Neural progenitor cell (in vitro differentiated cells): ENCODE measurements at regions not wholly inside any gene's neighbourhood (a gene's known extent, or its start where the extent isn't known, plus 50 kb on each side); places are given as distances from the start of the nearest gene placed in this dataset.

Experiments used
- DNase-seq: peaks from one replicate; pipeline ENCODE4 v3.0.0-alpha.2; 2016; ENCODE audit warnings: low spot score
- H2AFZ ChIP-seq: fragments of 200-600 bp; sonication (generic); replicated peaks from 2 replicates; pipeline ENCODE4 v1.6.1; 2016; ENCODE audit warnings: antibody characterized with exemption
- H3F3A ChIP-seq: fragments of 200-600 bp; sonication (generic); 2 replicates; pipeline ENCODE4 v1.6.1; 2016; ENCODE audit warnings: antibody characterized with exemption, low read depth
- H3K27ac ChIP-seq: fragments of 200-600 bp; sonication (generic); 2 replicates; pipeline ENCODE4 v1.5.1; 2016; ENCODE audit warnings: mild to moderate bottlenecking
- H3K27me3 ChIP-seq: fragments of 200-600 bp; sonication (generic); 2 replicates; pipeline ENCODE4 v1.6.1; 2016; ENCODE audit warnings: mild to moderate bottlenecking, moderate library complexity
- H3K36me3 ChIP-seq: fragments of 200-600 bp; sonication (generic); 2 replicates; pipeline ENCODE4 v1.5.1; 2016
- H3K4me1 ChIP-seq: fragments of 200-600 bp; sonication (generic); 2 replicates; pipeline ENCODE4 v1.6.1; 2016; ENCODE audit warnings: mixed run types
- H3K4me2 ChIP-seq: fragments of 200-600 bp; sonication (generic); 2 replicates; pipeline ENCODE4 v1.6.1; 2016
- H3K4me3 ChIP-seq: fragments of 200-600 bp; sonication (generic); 2 replicates; pipeline ENCODE4 v1.5.1; 2016
- H3K79me2 ChIP-seq: fragments of 200-600 bp; sonication (generic); 2 replicates; pipeline ENCODE4 v1.6.1; 2016; ENCODE audit warnings: low read depth
- H3K9ac ChIP-seq: fragments of 200-600 bp; sonication (generic); 2 replicates; pipeline ENCODE4 v1.6.1; 2016
- H3K9me3 ChIP-seq: fragments of 200-600 bp; sonication (generic); 2 replicates; pipeline ENCODE4 v1.5.1; 2016; ENCODE audit warnings: low read depth
- H4K20me1 ChIP-seq: fragments of 200-600 bp; sonication (generic); 2 replicates; pipeline ENCODE4 v1.6.1; 2016; ENCODE audit warnings: low read depth
- H3K27ac Mint-ChIP-seq: 3 replicates; pipeline ENCODE4 v1.8.0; 2021; ENCODE audit warnings: mixed read lengths
- H3K27me3 Mint-ChIP-seq: 2 replicates; pipeline ENCODE4 v1.8.0; 2022; ENCODE audit warnings: low read depth, mild to moderate bottlenecking, inconsistent platforms, moderate library complexity, mixed read lengths; ENCODE audit not compliant: insufficient read depth
- H3K36me3 Mint-ChIP-seq: 3 replicates; pipeline ENCODE4 v1.8.0; 2021; ENCODE audit warnings: mixed read lengths
- H3K4me1 Mint-ChIP-seq: 3 replicates; pipeline ENCODE4 v1.8.0; 2021; ENCODE audit warnings: mixed read lengths
- H3K4me3 Mint-ChIP-seq: 3 replicates; pipeline ENCODE4 v1.8.0; 2021; ENCODE audit warnings: mild to moderate bottlenecking, moderate library complexity, mixed read lengths
- H3K9me3 Mint-ChIP-seq: 3 replicates; pipeline ENCODE4 v1.8.0; 2020; ENCODE audit warnings: mixed read lengths
- CTCF ChIP-seq: fragments of 200-600 bp; sonication (generic); IDR thresholded peaks from 2 replicates; pipeline ENCODE4 v1.5.1; 2017; ENCODE audit warnings: antibody characterized with exemption, mild to moderate bottlenecking
- EZH2 ChIP-seq: fragments of 200-600 bp; sonication (generic); IDR thresholded peaks from 2 replicates; pipeline ENCODE4 v1.6.1; 2017; ENCODE audit warnings: antibody characterized with exemption, mild to moderate bottlenecking, moderate library complexity
- EZH2phosphoT487 ChIP-seq: fragments of 200-600 bp; sonication (generic); IDR thresholded peaks from 2 replicates; pipeline ENCODE4 v1.6.1; 2017; ENCODE audit warnings: antibody characterized with exemption

- no peak overlapping the region for H3K4me2 ChIP-seq
- H3K9ac ChIP-seq = no peak overlapping the region
- Mint-ChIP-seq H3K27me3 (peaks cover 2% of the 10 kb centered on the region), H3K4me3 (no peak overlapping the region), H3K36me3 (no peaks in the 10 kb centered on the region), H3K27ac (no peak overlapping the region), H3K9me3 (no peaks in the 10 kb centered on the region), H3K4me1 (peaks cover 12% of the 10 kb centered on the region)
- H2AFZ ChIP-seq = no peak overlapping the region
- H4K20me1 ChIP-seq = no peaks in the 10 kb centered on the region
- no peaks in the 10 kb centered on the region for H3K9me3 ChIP-seq
- no peak overlapping the region for H3K4me3 ChIP-seq
- TF ChIP-seq EZH2phosphoT487 = no peak
- TF ChIP-seq CTCF = no peak
- no peak for TF ChIP-seq EZH2
- no peaks in the 10 kb centered on the region for H3K79me2 ChIP-seq
- no peak overlapping the region for H3K27ac ChIP-seq
- H3K4me1 ChIP-seq = no peaks in the 10 kb centered on the region
- no peaks in the 10 kb centered on the region for H3K36me3 ChIP-seq
- no peaks in the 10 kb centered on the region for H3K27me3 ChIP-seq
- no peaks in the 10 kb centered on the region for H3F3A ChIP-seq
- DNase-seq = no peak
These were observed 62.7 kb upstream of the AMOTL1 start for GRCh38 chr11:94705419-94705818.

DNA sequence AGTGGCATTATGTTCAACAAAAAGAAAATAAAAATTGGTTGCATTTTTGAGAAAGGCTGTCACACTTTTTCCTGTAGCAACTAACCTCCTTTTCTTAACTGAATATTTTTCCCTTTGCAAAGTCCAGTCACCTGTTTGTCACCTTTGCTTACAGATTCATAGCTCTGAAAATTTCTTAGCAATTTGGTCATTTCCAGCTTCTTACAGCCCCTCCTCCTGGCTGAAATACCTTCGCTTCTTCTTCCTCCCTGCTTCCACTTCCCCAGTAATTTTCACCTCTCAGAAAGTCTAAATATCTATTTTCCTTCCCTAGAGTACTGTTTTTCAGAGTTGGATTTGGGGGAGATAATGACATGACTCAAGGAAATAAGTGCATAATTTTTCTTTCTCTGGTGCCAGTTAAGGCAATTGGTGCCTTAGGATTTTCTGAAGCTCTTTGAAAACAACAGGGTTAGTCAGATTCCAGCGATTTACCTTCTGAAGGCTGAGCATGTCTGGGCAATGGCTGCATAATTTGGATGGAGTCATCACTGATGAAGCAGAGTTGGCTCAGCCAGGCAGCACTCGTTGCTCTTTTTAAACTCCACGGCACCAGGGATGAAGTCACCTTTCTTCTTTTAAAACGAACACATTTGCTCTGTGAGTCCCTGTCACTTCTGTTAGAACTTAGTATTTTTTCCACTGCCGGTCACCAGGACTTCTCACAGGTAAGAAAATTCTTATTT is 62.1 kb upstream of the AMOTL1 start:
- TF ChIP-seq CTCF (no peak), EZH2 (no peak), EZH2phosphoT487 (no peak)
- no peaks in the 10 kb centered on the region for H3K9me3 Mint-ChIP-seq
- no peak overlapping the region for H3K4me3 ChIP-seq
- H3K27me3 Mint-ChIP-seq = peaks cover 2% of the 10 kb centered on the region
- no peak overlapping the region for H3K27ac Mint-ChIP-seq
- no peaks in the 10 kb centered on the region for H3K36me3 Mint-ChIP-seq
- no peaks in the 10 kb centered on the region for H4K20me1 ChIP-seq
- no peak overlapping the region for H3K4me2 ChIP-seq
- no peak for DNase-seq
- H3K4me1 ChIP-seq = no peaks in the 10 kb centered on the region
- no peak overlapping the region for H3K9ac ChIP-seq
- H3K9me3 ChIP-seq = no peaks in the 10 kb centered on the region
- H3K79me2 ChIP-seq = no peaks in the 10 kb centered on the region
- no peaks in the 10 kb centered on the region for H3K36me3 ChIP-seq
- H3K27me3 ChIP-seq = no peaks in the 10 kb centered on the region
- no peak overlapping the region for H3K27ac ChIP-seq
- no peak overlapping the region for H2AFZ ChIP-seq
- no peak overlapping the region for H3K4me3 Mint-ChIP-seq
- H3F3A ChIP-seq = no peaks in the 10 kb centered on the region
- peaks cover 12% of the 10 kb centered on the region for H3K4me1 Mint-ChIP-seq

- H3K4me3 ChIP-seq = no peak overlapping the region
- no peak overlapping the region for H3K4me2 ChIP-seq
- H3K27ac Mint-ChIP-seq = no peak overlapping the region
- no peaks in the 10 kb centered on the region for H4K20me1 ChIP-seq
- no peaks in the 10 kb centered on the region for H3K9me3 Mint-ChIP-seq
- no peak overlapping the region for H3K27ac ChIP-seq
- H3K4me3 Mint-ChIP-seq = no peak overlapping the region
- no peak overlapping the region for H3K9ac ChIP-seq
- H3K9me3 ChIP-seq = no peaks in the 10 kb centered on the region
- H3K4me1 Mint-ChIP-seq = peaks cover 12% of the 10 kb centered on the region
- H3K36me3 ChIP-seq = no peaks in the 10 kb centered on the region
- no peaks in the 10 kb centered on the region for H3K36me3 Mint-ChIP-seq
- TF ChIP-seq CTCF (no peak), EZH2 (no peak), EZH2phosphoT487 (no peak)
- no peaks in the 10 kb centered on the region for H3F3A ChIP-seq
- H3K4me1 ChIP-seq = no peaks in the 10 kb centered on the region
- no peak for DNase-seq
- no peaks in the 10 kb centered on the region for H3K79me2 ChIP-seq
- H3K27me3 Mint-ChIP-seq = peaks cover 2% of the 10 kb centered on the region
- no peaks in the 10 kb centered on the region for H3K27me3 ChIP-seq
- H2AFZ ChIP-seq = no peak overlapping the region
These were observed 60.0 kb upstream of the AMOTL1 start for GRCh38 chr11:94708176-94708575.
